ENCODE measurements at regions not wholly inside any gene's neighbourhood (a gene's known extent, or its start where the extent isn't known, plus 50 kb on each side); places are given as distances from the start of the nearest gene placed in this dataset.

- WGBS, 2 donors = 68 to 73% methylated on average over 1 of the region's 1 CpG
- no peaks in the 10 kb centered on the region for H3K27me3 ChIP-seq
- no peak overlapping the region for H3K4me3 ChIP-seq (replicated peaks in 1 of 3)
- DNase-seq = no peak
- H3K36me3 ChIP-seq = no peaks in the 10 kb centered on the region
- no peaks in the 10 kb centered on the region for H3K4me1 ChIP-seq
- TF ChIP-seq CTCF (IDR thresholded peaks at IDR 0.05) (no peak), POLR2A (IDR thresholded peaks at IDR 0.05) (no peak)
- no peak overlapping the region for H3K27ac ChIP-seq
- intact Hi-C loops (cut with DNase I) = no loop called here
- H3K9me3 ChIP-seq = no peaks in the 10 kb centered on the region
Measured at GRCh38 chrX:95626748-95627147, 1057.9 kb upstream of the DIAPH2 start.

GRCh38 chrX:95628796-95629195 is 1055.8 kb upstream of the DIAPH2 start:
- H3K4me1 ChIP-seq = no peaks in the 10 kb centered on the region
- no peak overlapping the region for H3K27ac ChIP-seq
- DNase-seq = no peak
- no peaks in the 10 kb centered on the region for H3K36me3 ChIP-seq
- H3K9me3 ChIP-seq = no peaks in the 10 kb centered on the region
- TF ChIP-seq POLR2A (IDR thresholded peaks at IDR 0.05) (no peak), CTCF (IDR thresholded peaks at IDR 0.05) (no peak)
- no peak overlapping the region for H3K4me3 ChIP-seq (replicated peaks in 1 of 3)
- intact Hi-C loops (cut with DNase I) = no loop called here
- WGBS, 2 donors = 93 to 100% methylated on average over 1 of the region's 1 CpG
- H3K27me3 ChIP-seq = no peaks in the 10 kb centered on the region

DNA sequence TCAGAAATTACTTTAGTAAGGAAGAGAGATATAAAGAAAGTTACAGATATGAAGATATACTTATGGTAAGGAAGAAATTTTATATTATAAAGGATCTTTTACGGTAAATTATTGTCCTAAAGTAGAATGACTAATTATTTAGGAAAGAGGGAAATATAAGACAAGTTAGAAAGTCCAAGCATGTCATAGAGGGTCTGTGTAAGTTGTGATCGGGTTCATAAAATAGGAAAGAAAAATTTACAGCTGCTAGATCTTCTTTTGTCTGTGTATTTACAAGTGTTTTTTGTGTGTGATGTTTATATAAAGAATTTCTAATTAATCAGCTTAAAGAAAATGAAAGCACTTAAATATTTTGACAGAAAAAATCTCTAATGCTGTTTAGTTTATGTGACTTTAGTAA is 1054.9 kb upstream of the DIAPH2 start:
- Histone ChIP-seq H3K4me3 (replicated peaks in 1 of 3) (no peak overlapping the region), H3K27me3 (no peaks in the 10 kb centered on the region), H3K36me3 (no peaks in the 10 kb centered on the region), H3K9me3 (no peaks in the 10 kb centered on the region), H3K27ac (no peak overlapping the region), H3K4me1 (no peaks in the 10 kb centered on the region)
- intact Hi-C loops (cut with DNase I) = no loop called here
- no peak for DNase-seq
- no peak for TF ChIP-seq CTCF (IDR thresholded peaks at IDR 0.05)
- TF ChIP-seq POLR2A (IDR thresholded peaks at IDR 0.05) = no peak
- 81 to 89% methylated on average over 2 of the region's 2 CpGs for WGBS, 2 donors

GRCh38 chrX:95640226-95640625 is 1044.4 kb upstream of the DIAPH2 start:
- Histone ChIP-seq H3K27me3 (no peaks in the 10 kb centered on the region), H3K36me3 (no peaks in the 10 kb centered on the region), H3K9me3 (no peaks in the 10 kb centered on the region), H3K27ac (no peak overlapping the region), H3K4me1 (no peaks in the 10 kb centered on the region), H3K4me3 (replicated peaks in 1 of 3) (no peak overlapping the region)
- intact Hi-C loops (cut with DNase I) = no loop called here
- no peak for DNase-seq
- TF ChIP-seq POLR2A (IDR thresholded peaks at IDR 0.05) (no peak), CTCF (IDR thresholded peaks at IDR 0.05) (no peak)
- 42 to 54% methylated on average over 2 of the region's 2 CpGs for WGBS, 2 donors

- H3K9me3 ChIP-seq = no peaks in the 10 kb centered on the region
- H3K4me1 ChIP-seq = no peaks in the 10 kb centered on the region
- no peaks in the 10 kb centered on the region for H3K27me3 ChIP-seq
- H3K36me3 ChIP-seq = no peaks in the 10 kb centered on the region
- H3K27ac ChIP-seq = no peak overlapping the region
- H3K4me3 ChIP-seq (replicated peaks in 1 of 3) = no peak overlapping the region
- intact Hi-C loops (cut with DNase I) = no loop called here
- DNase-seq = no peak
- TF ChIP-seq POLR2A (IDR thresholded peaks at IDR 0.05) = no peak
- no peak for TF ChIP-seq CTCF (IDR thresholded peaks at IDR 0.05)
Measured at GRCh38 chrX:95645738-95646137, 1038.9 kb upstream of the DIAPH2 start.
